H1 (cell line): ENCODE measurements at regions not wholly inside any gene's neighbourhood (a gene's known extent, or its start where the extent isn't known, plus 50 kb on each side); places are given as distances from the start of the nearest gene placed in this dataset.

Experiments used
- CTCF ChIA-PET: fragments of 300-600 bp; sonication (Branson Sonifier 250); formaldehyde crosslinking; loops from one replicate; lab custom pipeline; 2021; ENCODE audit not compliant: partially characterized antibody; lab: Charles Lee
- POLR2A ChIA-PET: fragments of 300-600 bp; sonication (Branson Sonifier 250); formaldehyde crosslinking; loops from one replicate; lab custom pipeline; 2021; ENCODE audit warnings: inconsistent platforms; ENCODE audit not compliant: partially characterized antibody; lab: Charles Lee
- DNase-seq, 2 experiments: peaks; one replicate each; pipeline versions ENCODE4 v3.0.0 to v3.0.0-alpha.2; 2010 to 2022; ENCODE audit warnings: low spot score in 2 of 2, low read depth in 1 of 2, mixed read lengths in 1 of 2
- FAIRE-seq: peaks from 2 replicates; lab custom pipeline; 2011; peaks lifted over from hg19 to GRCh38; lab: Jason Lieb, UNC
- H2AFZ ChIP-seq: 2 replicates; pipeline ENCODE4 v1.8.1; 2012; ENCODE audit warnings: low read length, inconsistent platforms
- H2AK5ac ChIP-seq: 2 replicates; pipeline ENCODE4 v1.6.1; 2013; ENCODE audit warnings: low read depth, low read length
- H2BK120ac ChIP-seq: replicated peaks from 2 replicates; pipeline ENCODE3; 2013; ENCODE audit warnings: low read depth, low read length, inconsistent platforms
- H2BK12ac ChIP-seq: 2 replicates; pipeline ENCODE4 v1.6.1; 2013; ENCODE audit warnings: low read depth, low read length
- H2BK15ac ChIP-seq: 2 replicates; pipeline ENCODE4 v1.6.1; 2013; ENCODE audit warnings: low read length
- H2BK20ac ChIP-seq: 2 replicates; pipeline ENCODE4 v1.6.1; 2013; ENCODE audit warnings: low read length
- H2BK5ac ChIP-seq: 2 replicates; pipeline ENCODE4 v1.6.1; 2013; ENCODE audit warnings: low read depth, low read length
- H3K14ac ChIP-seq: 2 replicates; pipeline ENCODE4 v1.6.1; 2013; ENCODE audit warnings: inconsistent platforms; ENCODE audit not compliant: insufficient read length
- H3K18ac ChIP-seq: 2 replicates; pipeline ENCODE4 v1.6.1; 2013; ENCODE audit warnings: low read length; ENCODE audit errors: extremely low read depth
- H3K23ac ChIP-seq: 2 replicates; pipeline ENCODE4 v1.6.1; 2013; ENCODE audit warnings: inconsistent platforms; ENCODE audit not compliant: insufficient read length
- H3K23me2 ChIP-seq: 2 replicates; pipeline ENCODE4 v1.6.1; 2013; ENCODE audit warnings: low read depth, low read length
- H3K27ac ChIP-seq: 2 replicates; pipeline ENCODE4 v1.6.1; 2011; ENCODE audit warnings: low read depth, low read length, inconsistent platforms
- H3K27me3 ChIP-seq, 4 experiments: replicated peaks in 1 of 4; 1 replicate in 1 of 4; 2 replicates in 3 of 4; pipeline versions ENCODE4 v1.6.1 to v1.8.1; 2011 to 2013; ENCODE audit warnings: low read length in 3 of 4, mild to moderate bottlenecking in 3 of 4, inconsistent platforms in 2 of 4, mixed read lengths in 2 of 4, moderate library complexity in 1 of 4; ENCODE audit not compliant: control insufficient read depth in 3 of 4, insufficient read depth in 3 of 4; ENCODE audit errors: extremely low read depth in 1 of 4
- H3K36me3 ChIP-seq, 4 experiments: 2 replicates each; pipeline versions ENCODE4 v1.6.1 to v1.8.1; 2011 to 2013; ENCODE audit warnings: mild to moderate bottlenecking in 4 of 4, low read length in 3 of 4, moderate library complexity in 2 of 4, control low read depth in 1 of 4, inconsistent platforms in 1 of 4; ENCODE audit not compliant: insufficient read depth in 4 of 4, control insufficient read depth in 2 of 4
- H3K4ac ChIP-seq: replicated peaks from 2 replicates; pipeline ENCODE3; 2013; ENCODE audit warnings: low read length, low read depth, mixed read lengths, inconsistent platforms; ENCODE audit not compliant: insufficient read length
- H3K4me1 ChIP-seq, 4 experiments: replicated peaks in 1 of 4; 1 replicate in 1 of 4; 2 replicates in 3 of 4; pipeline versions ENCODE4 v1.6.1 to v1.8.1; 2011 to 2013; ENCODE audit warnings: low read length in 3 of 4, inconsistent platforms in 2 of 4, mixed read lengths in 1 of 4; ENCODE audit not compliant: insufficient read depth in 4 of 4, control insufficient read depth in 3 of 4
- H3K4me2 ChIP-seq, 2 experiments: 2 replicates each; pipeline versions ENCODE4 v1.6.1 to v1.8.1; 2011 to 2013; ENCODE audit warnings: low read depth in 2 of 2, low read length in 2 of 2, control low read depth in 1 of 2, inconsistent platforms in 1 of 2, mild to moderate bottlenecking in 1 of 2; ENCODE audit not compliant: insufficient read depth in 1 of 2
- H3K4me3 ChIP-seq, 4 experiments: fragments of 200-600, 300-600 bp in 1 of 4; sonication (generic), shearing (Covaris generic), sonication (Bioruptor Twin) in 1 of 4; 2 replicates each; pipeline versions ENCODE4 v1.5.1 to v1.8.1; 2011 to 2016; ENCODE audit warnings: low read length in 4 of 4, low read depth in 3 of 4, control low read depth in 2 of 4, inconsistent platforms in 2 of 4, mild to moderate bottlenecking in 2 of 4, mixed read lengths in 1 of 4, moderate library complexity in 1 of 4; ENCODE audit not compliant: insufficient read depth in 2 of 4; ENCODE audit errors: extremely low read depth in 1 of 4
- H3K56ac ChIP-seq: replicated peaks from 2 replicates; pipeline ENCODE3; 2013; ENCODE audit warnings: low read depth, mild to moderate bottlenecking, mixed read lengths, low read length, inconsistent platforms; ENCODE audit not compliant: insufficient read length
- H3K79me1 ChIP-seq: 2 replicates; pipeline ENCODE4 v1.6.1; 2013; ENCODE audit warnings: low read depth, low read length, control low read depth
- H3K79me2 ChIP-seq, 2 experiments: 2 replicates each; pipeline versions ENCODE4 v1.6.1 to v1.8.1; 2012 to 2013; ENCODE audit warnings: low read length in 2 of 2, mild to moderate bottlenecking in 2 of 2, inconsistent platforms in 1 of 2; ENCODE audit not compliant: insufficient read depth in 2 of 2, control insufficient read depth in 1 of 2
- H3K9ac ChIP-seq, 4 experiments: replicated peaks in 1 of 4; 1 replicate in 1 of 4; 2 replicates in 3 of 4; pipeline versions ENCODE4 v1.6.1 to v1.8.1; 2011 to 2013; ENCODE audit warnings: low read depth in 3 of 4, low read length in 3 of 4, control low read depth in 2 of 4, mild to moderate bottlenecking in 2 of 4, moderate library complexity in 2 of 4, inconsistent platforms in 1 of 4; ENCODE audit errors: extremely low read depth in 1 of 4
- H3K9me3 ChIP-seq, 2 experiments: 2 replicates each; pipeline versions ENCODE4 v1.6.1 to v1.8.1; 2012 to 2013; ENCODE audit warnings: mild to moderate bottlenecking in 2 of 2, moderate library complexity in 2 of 2, control low read depth in 1 of 2, inconsistent platforms in 1 of 2, low read depth in 1 of 2, low read length in 1 of 2, mixed read lengths in 1 of 2; ENCODE audit not compliant: insufficient read depth in 2 of 2
- H4K20me1 ChIP-seq, 2 experiments: replicated peaks in 1 of 2; 2 replicates each; pipeline versions ENCODE3 to v1.8.1; 2011 to 2013; ENCODE audit warnings: inconsistent platforms in 2 of 2, low read length in 2 of 2, mild to moderate bottlenecking in 1 of 2; ENCODE audit not compliant: insufficient read depth in 2 of 2, control insufficient read depth in 1 of 2
- H4K5ac ChIP-seq: 2 replicates; pipeline ENCODE4 v1.6.1; 2013; ENCODE audit warnings: low read length, low read depth, mixed read lengths, inconsistent platforms; ENCODE audit not compliant: insufficient read length
- H4K8ac ChIP-seq: 2 replicates; pipeline ENCODE4 v1.8.0; 2013; ENCODE audit warnings: mild to moderate bottlenecking, moderate library complexity, low read length, inconsistent platforms; ENCODE audit not compliant: insufficient read depth; ENCODE audit errors: extremely low read depth
- H4K91ac ChIP-seq: replicated peaks from 2 replicates; pipeline ENCODE3; 2013; ENCODE audit warnings: low read length, mixed read lengths, inconsistent platforms; ENCODE audit not compliant: insufficient read length
- CBX5 ChIP-seq: fragments of 300-800, 300-1000 bp; sonication (generic); IDR thresholded peaks from 2 replicates; pipeline ENCODE4 v1.7.1; 2016; ENCODE audit warnings: antibody characterized with exemption, low read length, low read depth
- CHD2 ChIP-seq: IDR thresholded peaks from 2 replicates; pipeline ENCODE4 v1.6.1; 2012; ENCODE audit warnings: low read length, improper control_type of control experiment
- HDAC2 ChIP-seq, 2 experiments: fragments of 300-600 bp in 1 of 2; sonication (generic) in 1 of 2; IDR thresholded peaks; 2 replicates each; pipeline ENCODE4 v1.6.1; 2011 to 2012; ENCODE audit warnings: low read depth in 2 of 2, low read length in 2 of 2, mild to moderate bottlenecking in 2 of 2, moderate library complexity in 2 of 2, borderline replicate concordance in 1 of 2, inconsistent platforms in 1 of 2
- NANOG ChIP-seq: IDR thresholded peaks from 2 replicates; pipeline ENCODE4 v1.6.1; 2011; ENCODE audit warnings: low read length, low read depth, mild to moderate bottlenecking, inconsistent platforms; ENCODE audit not compliant: insufficient read depth, poor library complexity, severe bottlenecking
- RBBP5 ChIP-seq: IDR thresholded peaks from 2 replicates; pipeline ENCODE4 v1.7.1; 2012; ENCODE audit warnings: low read depth, mild to moderate bottlenecking, inconsistent platforms, low read length, moderate library complexity, borderline replicate concordance
- SIRT6 ChIP-seq: IDR thresholded peaks from one replicate; pipeline ENCODE4 v1.7.1; 2012; ENCODE audit warnings: low read length, inconsistent platforms
- WGBS, 2 experiments: shearing (Covaris generic) in 1 of 2; methylation state at CpG; one replicate each; pipeline versions ENCODE4 v1.1.6 to v1.1.7; 2013 to 2015; ENCODE audit warnings: low lambda C conversion rate in 2 of 2, mixed read lengths in 2 of 2, inconsistent platforms in 1 of 2, low coverage in 1 of 2, missing lambda C conversion rate in 1 of 2; ENCODE audit not compliant: insufficient replicate concordance in 2 of 2, insufficient coverage in 1 of 2, insufficient read length in 1 of 2; ENCODE audit errors: extremely low coverage in 1 of 2, missing lambda C conversion rate in 1 of 2; 5-methylcytosine and 5-hydroxymethylcytosine counted together
- TF ChIP-seq, protein P1 (sequence below), 3 experiments: IDR thresholded peaks; 1 replicate in 2 of 3; 2 replicates in 1 of 3; pipeline versions ENCODE4 v1.5.1 to v1.6.1; 2011; ENCODE audit warnings: low read length in 3 of 3, mild to moderate bottlenecking in 3 of 3, inconsistent platforms in 2 of 3, low read depth in 1 of 3, moderate library complexity in 1 of 3; ENCODE audit not compliant: insufficient read depth in 1 of 3; ENCODE audit errors: control extremely low read depth in 1 of 3
- TF ChIP-seq, protein P2 (sequence below): IDR thresholded peaks from 2 replicates; pipeline ENCODE4 v1.6.1; 2012; ENCODE audit warnings: inconsistent platforms
- TF ChIP-seq, protein P3 (sequence below): IDR thresholded peaks from 2 replicates; pipeline ENCODE4 v1.6.1; 2011; ENCODE audit warnings: low read length, improper control_type of control experiment

DNA sequence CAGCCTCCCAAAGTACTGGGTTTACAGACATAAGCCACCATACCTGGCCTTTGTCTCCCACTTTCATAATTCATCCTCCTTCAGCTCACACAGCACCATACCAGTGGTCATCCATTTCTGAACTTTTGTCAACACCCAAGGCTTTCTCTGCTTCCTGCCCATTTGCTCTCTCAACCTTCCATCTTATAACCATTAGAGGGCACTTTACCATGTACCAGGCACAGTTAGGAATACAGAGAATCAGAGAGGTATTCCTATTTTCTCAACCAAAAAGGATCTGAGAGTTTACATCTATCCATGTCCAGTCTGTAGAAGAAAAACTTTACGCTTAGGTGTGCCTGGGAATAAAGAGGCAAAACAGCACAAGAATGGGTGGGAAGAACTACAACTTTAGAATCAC lies 397.6 kb downstream of the BUD13 start:
- Histone ChIP-seq H3K79me2 (no peaks in the 10 kb centered on the region), H2AFZ (no peak overlapping the region), H2BK15ac (no peak overlapping the region), H3K4me3 (no peak overlapping the region), H3K14ac (no peak overlapping the region), H2BK120ac (no peak overlapping the region), H3K23me2 (no peaks in the 10 kb centered on the region), H3K36me3 (no peaks in the 10 kb centered on the region), H3K27ac (no peak overlapping the region), H3K9me3 (no peaks in the 10 kb centered on the region), H3K9ac (no peak overlapping the region), H4K5ac (no peak overlapping the region), H4K20me1 (no peaks in the 10 kb centered on the region), H3K4me2 (no peak overlapping the region), H3K23ac (no peak overlapping the region), H4K91ac (no peak overlapping the region), H2BK5ac (no peak overlapping the region), H3K27me3 (no peaks in the 10 kb centered on the region), H3K4me1 (peaks cover 0 to 5% (median 2%) of the 10 kb centered on the region in 4 experiments; a peak in 1 of 7 replicates), H2BK20ac (no peak overlapping the region), H4K8ac (no peak overlapping the region), H3K4ac (no peak overlapping the region), H3K79me1 (no peaks in the 10 kb centered on the region; the same call in 1 of the 2 replicates), H2AK5ac (no peak overlapping the region), H2BK12ac (no peak overlapping the region), H3K56ac (no peak overlapping the region), H3K18ac (no peak overlapping the region)
- no peak for DNase-seq
- CTCF ChIA-PET: interaction anchor here (0.8 to 7.2 kb wide), 6 partner anchors 11 to 267 kb away, joined by 3 to 41 read pairs (median 8); no protein-coding TSS in a partner anchor
- 100% methylated on average over 1 of the region's 1 CpG; no CpG with 5 or more reads in 1 of the 2 experiments for WGBS, 2 experiments
- peak; percentile 52 for FAIRE-seq
- POLR2A ChIA-PET: no interaction called here
- TF ChIP-seq, protein P1, sequence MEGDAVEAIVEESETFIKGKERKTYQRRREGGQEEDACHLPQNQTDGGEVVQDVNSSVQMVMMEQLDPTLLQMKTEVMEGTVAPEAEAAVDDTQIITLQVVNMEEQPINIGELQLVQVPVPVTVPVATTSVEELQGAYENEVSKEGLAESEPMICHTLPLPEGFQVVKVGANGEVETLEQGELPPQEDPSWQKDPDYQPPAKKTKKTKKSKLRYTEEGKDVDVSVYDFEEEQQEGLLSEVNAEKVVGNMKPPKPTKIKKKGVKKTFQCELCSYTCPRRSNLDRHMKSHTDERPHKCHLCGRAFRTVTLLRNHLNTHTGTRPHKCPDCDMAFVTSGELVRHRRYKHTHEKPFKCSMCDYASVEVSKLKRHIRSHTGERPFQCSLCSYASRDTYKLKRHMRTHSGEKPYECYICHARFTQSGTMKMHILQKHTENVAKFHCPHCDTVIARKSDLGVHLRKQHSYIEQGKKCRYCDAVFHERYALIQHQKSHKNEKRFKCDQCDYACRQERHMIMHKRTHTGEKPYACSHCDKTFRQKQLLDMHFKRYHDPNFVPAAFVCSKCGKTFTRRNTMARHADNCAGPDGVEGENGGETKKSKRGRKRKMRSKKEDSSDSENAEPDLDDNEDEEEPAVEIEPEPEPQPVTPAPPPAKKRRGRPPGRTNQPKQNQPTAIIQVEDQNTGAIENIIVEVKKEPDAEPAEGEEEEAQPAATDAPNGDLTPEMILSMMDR (IDR thresholded peaks at IDR 0.05; ENCODE audit: control extremely low read depth in 1 of 3, insufficient read depth in 1 of 3, low read depth in 1 of 3, low read length in 3 of 3): peak in 2 of 3 experiments; percentile 32 to 36; a peak in 2 of 4 replicates
- TF ChIP-seq CHD2: no peak
- TF ChIP-seq RBBP5: no peak
- TF ChIP-seq, protein P2, sequence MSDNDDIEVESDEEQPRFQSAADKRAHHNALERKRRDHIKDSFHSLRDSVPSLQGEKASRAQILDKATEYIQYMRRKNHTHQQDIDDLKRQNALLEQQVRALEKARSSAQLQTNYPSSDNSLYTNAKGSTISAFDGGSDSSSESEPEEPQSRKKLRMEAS: no peak
- no peak for TF ChIP-seq NANOG
- no peak for TF ChIP-seq HDAC2 (IDR thresholded peaks at IDR 0.05; ENCODE audit: borderline replicate concordance in 1 of 2, low read depth in 2 of 2, low read length in 2 of 2)
- no peak for TF ChIP-seq SIRT6
- TF ChIP-seq, protein P3, sequence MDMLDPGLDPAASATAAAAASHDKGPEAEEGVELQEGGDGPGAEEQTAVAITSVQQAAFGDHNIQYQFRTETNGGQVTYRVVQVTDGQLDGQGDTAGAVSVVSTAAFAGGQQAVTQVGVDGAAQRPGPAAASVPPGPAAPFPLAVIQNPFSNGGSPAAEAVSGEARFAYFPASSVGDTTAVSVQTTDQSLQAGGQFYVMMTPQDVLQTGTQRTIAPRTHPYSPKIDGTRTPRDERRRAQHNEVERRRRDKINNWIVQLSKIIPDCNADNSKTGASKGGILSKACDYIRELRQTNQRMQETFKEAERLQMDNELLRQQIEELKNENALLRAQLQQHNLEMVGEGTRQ: no peak
- no peak for TF ChIP-seq CBX5
